Transverse colon (tissue), 4 donors: ENCODE measurements at regions not wholly inside any gene's neighbourhood (a gene's known extent, or its start where the extent isn't known, plus 50 kb on each side); places are given as distances from the start of the nearest gene placed in this dataset.

Experiments
- DNase-seq: peaks from one replicate; pipeline ENCODE4 v3.0.0-alpha.2; 2019
- H3K27ac ChIP-seq, 4 donors: fragments of 200-600 bp; sonication (generic); 2 replicates each; pipeline ENCODE4 v1.5.1; 2016 to 2018; ENCODE audit warnings: inconsistent platforms in 4 of 4
- H3K27me3 ChIP-seq: fragments of 200-600 bp; sonication (generic); 2 replicates; pipeline ENCODE4 v1.5.1; 2017; ENCODE audit warnings: inconsistent platforms
- H3K36me3 ChIP-seq, 4 donors: fragments of 200-600 bp; sonication (generic); 2 replicates each; pipeline ENCODE4 v1.5.1; 2017 to 2019; ENCODE audit warnings: inconsistent platforms in 4 of 4
- H3K4me1 ChIP-seq, 4 donors: fragments of 200-600 bp; sonication (generic); 2 replicates each; pipeline ENCODE4 v1.5.1; 2017 to 2020; ENCODE audit warnings: inconsistent platforms in 4 of 4
- H3K4me3 ChIP-seq, 4 donors: fragments of 200-600 bp; sonication (generic); 1 replicate in 1 of 4; 2 replicates in 3 of 4; pipeline versions ENCODE4 v1.5.1 to v1.6.1; 2017 to 2019; ENCODE audit warnings: inconsistent platforms in 4 of 4
- H3K9me3 ChIP-seq, 2 donors: fragments of 200-600 bp; sonication (generic); 2 replicates each; pipeline ENCODE4 v1.5.1; 2017 to 2019; ENCODE audit warnings: inconsistent platforms in 2 of 2
- EP300 ChIP-seq: sonication (generic); formaldehyde crosslinking; IDR thresholded peaks from one replicate; pipeline ENCODE4 v1.6.1; 2017; ENCODE audit warnings: antibody characterized with exemption, low read depth
- POLR2A ChIP-seq: fragments of 450-650 bp; IDR thresholded peaks from one replicate; pipeline ENCODE4 v1.6.1; 2016; ENCODE audit warnings: antibody characterized with exemption, mild to moderate bottlenecking, moderate library complexity
- POLR2AphosphoS5 ChIP-seq, 3 donors: sonication (generic); formaldehyde crosslinking; IDR thresholded peaks; one replicate each; pipeline ENCODE4 v1.6.1; 2016; ENCODE audit warnings: antibody characterized with exemption in 3 of 3
- WGBS, 2 donors: methylation state at CpG; one replicate each; pipeline ENCODE4 v1.1.5; 2018; ENCODE audit warnings: low coverage in 1 of 2; 5-methylcytosine and 5-hydroxymethylcytosine counted together
- in situ Hi-C, 4 donors: fragments of 200-750 bp; cut with MboI; loops; one replicate each; pipeline versions ENCODE4 v1.15.0 to v1.15.1; 2017; ENCODE audit warnings: low sequenced_read_pairs in 3 of 4, low pct_ligation_motif_present in 1 of 4, low pct_unique_long_range_greater_than_20kb in 1 of 4
- intact Hi-C: fragments of 100-400 bp; cut with DNase I; formaldehyde crosslinking; loops from one replicate; pipeline ENCODE4 v1.15.1; 2023; ENCODE audit warnings: low total_unique reads
- TF ChIP-seq, protein P1 (sequence below), 5 experiments: fragments of 200-600 bp in 3 of 5; fragments of 450-650 bp in 2 of 5; sonication (generic) in 3 of 5; IDR thresholded peaks; 1 replicate in 2 of 5; 2 replicates in 3 of 5; pipeline ENCODE4 v1.5.1; 2016 to 2017; ENCODE audit warnings: antibody characterized with exemption in 5 of 5, inconsistent platforms in 3 of 5, mild to moderate bottlenecking in 2 of 5, moderate library complexity in 1 of 5

DNA sequence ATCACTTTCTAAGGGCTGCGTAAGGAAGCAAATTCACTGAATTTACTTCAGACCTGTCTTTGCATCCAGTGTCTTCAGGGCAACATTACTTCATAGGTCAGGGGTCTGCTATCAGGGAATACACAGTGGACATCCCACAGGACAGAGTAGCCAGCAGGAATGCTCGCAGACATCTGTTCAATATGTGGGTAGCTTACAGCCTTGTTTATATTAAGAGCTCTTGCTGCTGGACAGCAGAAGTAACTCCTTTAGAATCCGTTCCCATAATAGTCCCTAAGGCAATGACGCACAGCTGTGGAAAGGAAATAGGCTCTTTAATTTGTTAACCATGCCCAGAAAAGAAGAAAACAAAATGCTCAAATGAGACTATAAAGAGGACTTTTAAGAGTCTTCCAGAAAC is 198.7 kb downstream of the MOXD1 start:
- TF ChIP-seq POLR2AphosphoS5 (IDR thresholded peaks at IDR 0.05) (peak in 2 of 3 donors; percentile 32 to 61), EP300 (no peak), POLR2A (no peak)
- TF ChIP-seq, protein P1, sequence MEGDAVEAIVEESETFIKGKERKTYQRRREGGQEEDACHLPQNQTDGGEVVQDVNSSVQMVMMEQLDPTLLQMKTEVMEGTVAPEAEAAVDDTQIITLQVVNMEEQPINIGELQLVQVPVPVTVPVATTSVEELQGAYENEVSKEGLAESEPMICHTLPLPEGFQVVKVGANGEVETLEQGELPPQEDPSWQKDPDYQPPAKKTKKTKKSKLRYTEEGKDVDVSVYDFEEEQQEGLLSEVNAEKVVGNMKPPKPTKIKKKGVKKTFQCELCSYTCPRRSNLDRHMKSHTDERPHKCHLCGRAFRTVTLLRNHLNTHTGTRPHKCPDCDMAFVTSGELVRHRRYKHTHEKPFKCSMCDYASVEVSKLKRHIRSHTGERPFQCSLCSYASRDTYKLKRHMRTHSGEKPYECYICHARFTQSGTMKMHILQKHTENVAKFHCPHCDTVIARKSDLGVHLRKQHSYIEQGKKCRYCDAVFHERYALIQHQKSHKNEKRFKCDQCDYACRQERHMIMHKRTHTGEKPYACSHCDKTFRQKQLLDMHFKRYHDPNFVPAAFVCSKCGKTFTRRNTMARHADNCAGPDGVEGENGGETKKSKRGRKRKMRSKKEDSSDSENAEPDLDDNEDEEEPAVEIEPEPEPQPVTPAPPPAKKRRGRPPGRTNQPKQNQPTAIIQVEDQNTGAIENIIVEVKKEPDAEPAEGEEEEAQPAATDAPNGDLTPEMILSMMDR (IDR thresholded peaks at IDR 0.05): no peak
- H3K36me3 ChIP-seq: no peaks in the 10 kb centered on the region
- H3K9me3 ChIP-seq: no peaks in the 10 kb centered on the region
- H3K27me3 ChIP-seq: no peaks in the 10 kb centered on the region
- no peak for DNase-seq
- whole genome bisulfite sequencing, 2 donors: 60 to 77% methylated on average over 2 to 4 of the region's 4 CpGs
- intact Hi-C loops: no loop called here
- in situ Hi-C loops: loop anchor here in 1 of 4 donors (25.0 kb wide), 1 partner anchor 265 kb away; no protein-coding TSS in a partner anchor
- peaks cover 0 to 5% (median 0%) of the 10 kb centered on the region in 4 donors for H3K4me1 ChIP-seq
- peak overlapping the region; percentile 30 to 54 (median 46) for H3K27ac ChIP-seq
- H3K4me3 ChIP-seq: no peak overlapping the region

DNA sequence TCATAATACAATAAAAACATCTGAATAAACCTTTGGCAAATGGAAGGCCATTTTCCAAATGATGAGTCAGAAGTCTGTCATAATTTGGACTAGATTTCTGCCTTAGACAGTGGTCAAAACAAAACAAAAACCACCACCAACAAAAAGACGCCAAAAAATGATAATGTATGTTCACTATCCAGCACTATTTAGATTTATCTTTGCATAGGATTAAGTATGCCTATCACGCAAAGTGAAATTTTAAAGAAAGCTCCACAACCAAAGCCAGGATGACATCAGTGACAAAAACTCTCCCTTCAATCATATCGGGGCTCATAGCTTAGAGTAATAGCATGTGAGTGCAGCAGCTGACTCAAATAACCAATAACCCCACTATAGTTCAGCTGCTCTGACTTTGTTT is 201.9 kb downstream of the MOXD1 start:
- H3K27ac ChIP-seq: peak overlapping the region in 3 of 4 donors; percentile 3 to 23 (median 13)
- WGBS, 2 donors: 58 to 66% methylated on average over 3 of the region's 3 CpGs
- intact Hi-C loops: no loop called here

DNA sequence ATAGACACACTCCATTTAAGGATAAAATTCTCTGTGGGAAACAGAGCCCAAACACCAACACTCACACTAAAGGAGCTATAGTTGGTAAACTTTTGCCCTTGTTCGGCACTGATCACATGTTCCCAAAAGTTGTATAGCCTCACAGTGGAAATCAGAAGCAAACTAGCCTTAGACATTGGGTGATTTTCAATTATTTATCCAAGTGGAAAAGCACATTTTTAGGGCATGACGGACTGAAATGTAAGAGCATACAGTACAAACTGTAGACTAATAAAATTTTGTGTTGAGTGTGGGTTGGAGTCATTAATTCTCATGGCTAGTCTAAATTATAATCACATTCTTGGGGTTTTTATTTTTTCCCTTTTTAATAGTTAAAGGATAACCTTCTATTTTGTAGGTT is 202.4 kb downstream of the MOXD1 start:
- 77% methylated on average over 2 of the region's 2 CpGs for WGBS, 2 donors
- in situ Hi-C loops (no loop called here), intact Hi-C loops (no loop called here)
- peaks cover 0 to 5% (median 0%) of the 10 kb centered on the region in 4 donors for H3K4me1 ChIP-seq
- H3K36me3 ChIP-seq: no peaks in the 10 kb centered on the region
- DNase-seq: no peak
- no peak overlapping the region for H3K27ac ChIP-seq
- H3K27me3 ChIP-seq: no peaks in the 10 kb centered on the region
- no peak for TF ChIP-seq EP300
- TF ChIP-seq, protein P1 (IDR thresholded peaks at IDR 0.05): no peak
- TF ChIP-seq POLR2A: no peak
- no peak overlapping the region for H3K4me3 ChIP-seq
- no peaks in the 10 kb centered on the region for H3K9me3 ChIP-seq

More for the DNA sequence above, 201.9 kb downstream of the MOXD1 start:
- TF ChIP-seq, protein P1 (IDR thresholded peaks at IDR 0.05): no peak
- no peak for TF ChIP-seq EP300
- Histone ChIP-seq H3K27me3 (no peaks in the 10 kb centered on the region), H3K36me3 (no peaks in the 10 kb centered on the region), H3K9me3 (no peaks in the 10 kb centered on the region), H3K4me3 (no peak overlapping the region), H3K4me1 (peaks cover 0 to 5% (median 0%) of the 10 kb centered on the region in 4 donors)
- no peak for DNase-seq
- in situ Hi-C loops: no loop called here

DNA sequence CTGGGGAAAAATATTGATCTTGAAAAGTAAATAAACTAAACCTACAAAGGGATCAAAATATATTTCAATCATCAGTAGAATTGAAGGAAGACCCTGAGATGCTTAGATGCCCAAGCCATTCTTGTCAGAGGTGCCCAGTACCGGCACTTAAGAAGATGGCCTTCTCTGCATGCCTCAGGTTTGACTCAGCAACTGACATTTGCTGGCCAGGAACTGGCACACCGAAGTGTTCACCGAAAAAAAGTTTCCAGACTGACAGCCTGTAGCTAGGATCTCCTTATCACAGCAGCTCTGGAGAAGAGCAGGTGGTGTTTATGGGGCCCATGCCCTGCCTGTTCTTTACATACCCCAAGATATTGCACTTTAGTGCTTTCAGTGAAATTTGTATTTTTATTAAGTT is 203.2 kb downstream of the MOXD1 start:
- H3K27me3 ChIP-seq: no peaks in the 10 kb centered on the region
- H3K4me3 ChIP-seq: no peak overlapping the region
- H3K9me3 ChIP-seq: no peaks in the 10 kb centered on the region
- in situ Hi-C loops: no loop called here
- H3K36me3 ChIP-seq: no peaks in the 10 kb centered on the region
- H3K4me1 ChIP-seq: peaks cover 0 to 5% (median 0%) of the 10 kb centered on the region in 4 donors
- intact Hi-C loops: no loop called here
- no peak overlapping the region for H3K27ac ChIP-seq
- WGBS, 2 donors: 74 to 83% methylated on average over 3 of the region's 3 CpGs
- DNase-seq: no peak
- TF ChIP-seq EP300: no peak
- no peak for TF ChIP-seq POLR2AphosphoS5 (IDR thresholded peaks at IDR 0.05)
- TF ChIP-seq, protein P1 (IDR thresholded peaks at IDR 0.05): no peak
- no peak for TF ChIP-seq POLR2A
